Uterus (tissue), 2 donors: ENCODE measurements at regions not wholly inside any gene's neighbourhood (a gene's known extent, or its start where the extent isn't known, plus 50 kb on each side); places are given as distances from the start of the nearest gene placed in this dataset.

ENCODE experiments used
- CTCF ChIP-seq, 4 experiments: fragments of 200-600 bp in 2 of 4; fragments of 450-650 bp in 2 of 4; sonication (generic) in 2 of 4; IDR thresholded peaks; one replicate each; pipeline ENCODE4 v1.5.1; 2016 to 2019; ENCODE audit warnings: antibody characterized with exemption in 4 of 4, mild to moderate bottlenecking in 2 of 4, moderate library complexity in 1 of 4
- POLR2A ChIP-seq, 2 donors: fragments of 450-650 bp; IDR thresholded peaks; one replicate each; pipeline ENCODE4 v1.6.1; 2016; ENCODE audit warnings: antibody characterized with exemption in 2 of 2, mild to moderate bottlenecking in 1 of 2, moderate library complexity in 1 of 2

- TF ChIP-seq CTCF (IDR thresholded peaks at IDR 0.05) (no peak), POLR2A (IDR thresholded peaks at IDR 0.05) (no peak)
These were observed 168.9 kb upstream of the KAZN start for GRCh38 chr1:14429577-14429976.
